Neural progenitor cell (in vitro differentiated cells): ENCODE measurements at regions not wholly inside any gene's neighbourhood (a gene's known extent, or its start where the extent isn't known, plus 50 kb on each side); places are given as distances from the start of the nearest gene placed in this dataset.
"Not testable (repeated sequence)": the region's sequence is repeated elsewhere in the genome, so short reads cannot be mapped to it uniquely, and the experiment has no call there.

Experiments used
- DNase-seq: peaks from one replicate; pipeline ENCODE4 v3.0.0-alpha.2; 2016; ENCODE audit warnings: low spot score
- H2AFZ ChIP-seq: fragments of 200-600 bp; sonication (generic); replicated peaks from 2 replicates; pipeline ENCODE4 v1.6.1; 2016; ENCODE audit warnings: antibody characterized with exemption
- H3F3A ChIP-seq: fragments of 200-600 bp; sonication (generic); 2 replicates; pipeline ENCODE4 v1.6.1; 2016; ENCODE audit warnings: antibody characterized with exemption, low read depth
- H3K27ac ChIP-seq: fragments of 200-600 bp; sonication (generic); 2 replicates; pipeline ENCODE4 v1.5.1; 2016; ENCODE audit warnings: mild to moderate bottlenecking
- H3K27me3 ChIP-seq: fragments of 200-600 bp; sonication (generic); 2 replicates; pipeline ENCODE4 v1.6.1; 2016; ENCODE audit warnings: mild to moderate bottlenecking, moderate library complexity
- H3K36me3 ChIP-seq: fragments of 200-600 bp; sonication (generic); 2 replicates; pipeline ENCODE4 v1.5.1; 2016
- H3K4me1 ChIP-seq: fragments of 200-600 bp; sonication (generic); 2 replicates; pipeline ENCODE4 v1.6.1; 2016; ENCODE audit warnings: mixed run types
- H3K4me2 ChIP-seq: fragments of 200-600 bp; sonication (generic); 2 replicates; pipeline ENCODE4 v1.6.1; 2016
- H3K4me3 ChIP-seq: fragments of 200-600 bp; sonication (generic); 2 replicates; pipeline ENCODE4 v1.5.1; 2016
- H3K79me2 ChIP-seq: fragments of 200-600 bp; sonication (generic); 2 replicates; pipeline ENCODE4 v1.6.1; 2016; ENCODE audit warnings: low read depth
- H3K9ac ChIP-seq: fragments of 200-600 bp; sonication (generic); 2 replicates; pipeline ENCODE4 v1.6.1; 2016
- H3K9me3 ChIP-seq: fragments of 200-600 bp; sonication (generic); 2 replicates; pipeline ENCODE4 v1.5.1; 2016; ENCODE audit warnings: low read depth
- H4K20me1 ChIP-seq: fragments of 200-600 bp; sonication (generic); 2 replicates; pipeline ENCODE4 v1.6.1; 2016; ENCODE audit warnings: low read depth
- H3K27ac Mint-ChIP-seq: 3 replicates; pipeline ENCODE4 v1.8.0; 2021; ENCODE audit warnings: mixed read lengths
- H3K27me3 Mint-ChIP-seq: 2 replicates; pipeline ENCODE4 v1.8.0; 2022; ENCODE audit warnings: low read depth, mild to moderate bottlenecking, inconsistent platforms, moderate library complexity, mixed read lengths; ENCODE audit not compliant: insufficient read depth
- H3K36me3 Mint-ChIP-seq: 3 replicates; pipeline ENCODE4 v1.8.0; 2021; ENCODE audit warnings: mixed read lengths
- H3K4me1 Mint-ChIP-seq: 3 replicates; pipeline ENCODE4 v1.8.0; 2021; ENCODE audit warnings: mixed read lengths
- H3K4me3 Mint-ChIP-seq: 3 replicates; pipeline ENCODE4 v1.8.0; 2021; ENCODE audit warnings: mild to moderate bottlenecking, moderate library complexity, mixed read lengths
- H3K9me3 Mint-ChIP-seq: 3 replicates; pipeline ENCODE4 v1.8.0; 2020; ENCODE audit warnings: mixed read lengths
- EZH2 ChIP-seq: fragments of 200-600 bp; sonication (generic); IDR thresholded peaks from 2 replicates; pipeline ENCODE4 v1.6.1; 2017; ENCODE audit warnings: antibody characterized with exemption, mild to moderate bottlenecking, moderate library complexity
- EZH2phosphoT487 ChIP-seq: fragments of 200-600 bp; sonication (generic); IDR thresholded peaks from 2 replicates; pipeline ENCODE4 v1.6.1; 2017; ENCODE audit warnings: antibody characterized with exemption
- TF ChIP-seq, protein P1 (sequence below): fragments of 200-600 bp; sonication (generic); IDR thresholded peaks from 2 replicates; pipeline ENCODE4 v1.5.1; 2017; ENCODE audit warnings: antibody characterized with exemption, mild to moderate bottlenecking

DNA sequence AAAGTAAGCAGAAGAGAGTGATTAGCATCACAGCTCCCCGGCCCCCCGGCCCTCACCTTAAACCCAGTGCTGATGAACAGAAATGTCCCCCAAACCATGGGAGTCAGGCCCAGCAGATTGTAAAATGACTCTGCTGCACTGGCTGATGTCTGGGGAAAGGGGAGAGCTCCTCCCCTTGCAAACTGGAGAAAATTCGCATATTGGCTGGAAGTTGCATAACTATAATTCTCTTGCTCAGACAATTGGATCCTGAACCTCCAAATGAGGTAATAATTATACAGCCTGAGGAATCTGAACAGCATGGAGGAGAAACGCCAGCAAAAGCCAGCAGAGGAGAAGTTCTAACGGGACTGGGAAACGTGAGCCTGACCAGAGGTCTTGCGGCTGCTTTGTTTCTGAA is 109.7 kb downstream of the C16orf95 start:
- no peak overlapping the region for H3K4me2 ChIP-seq
- H3K79me2 ChIP-seq: no peaks in the 10 kb centered on the region
- H3K36me3 ChIP-seq: no peaks in the 10 kb centered on the region
- DNase-seq: no peak
- H3F3A ChIP-seq: no peaks in the 10 kb centered on the region
- no peak overlapping the region for H3K27ac ChIP-seq
- no peaks in the 10 kb centered on the region for H4K20me1 ChIP-seq
- no peaks in the 10 kb centered on the region for H3K4me1 ChIP-seq
- H2AFZ ChIP-seq: no peak overlapping the region
- no peaks in the 10 kb centered on the region for H3K9me3 ChIP-seq
- H3K27me3 ChIP-seq: no peaks in the 10 kb centered on the region
- H3K27ac Mint-ChIP-seq: no peak overlapping the region
- H3K36me3 Mint-ChIP-seq: no peaks in the 10 kb centered on the region
- H3K4me3 ChIP-seq: no peak overlapping the region
- TF ChIP-seq EZH2phosphoT487 (no peak), EZH2 (no peak)
- TF ChIP-seq, protein P1, sequence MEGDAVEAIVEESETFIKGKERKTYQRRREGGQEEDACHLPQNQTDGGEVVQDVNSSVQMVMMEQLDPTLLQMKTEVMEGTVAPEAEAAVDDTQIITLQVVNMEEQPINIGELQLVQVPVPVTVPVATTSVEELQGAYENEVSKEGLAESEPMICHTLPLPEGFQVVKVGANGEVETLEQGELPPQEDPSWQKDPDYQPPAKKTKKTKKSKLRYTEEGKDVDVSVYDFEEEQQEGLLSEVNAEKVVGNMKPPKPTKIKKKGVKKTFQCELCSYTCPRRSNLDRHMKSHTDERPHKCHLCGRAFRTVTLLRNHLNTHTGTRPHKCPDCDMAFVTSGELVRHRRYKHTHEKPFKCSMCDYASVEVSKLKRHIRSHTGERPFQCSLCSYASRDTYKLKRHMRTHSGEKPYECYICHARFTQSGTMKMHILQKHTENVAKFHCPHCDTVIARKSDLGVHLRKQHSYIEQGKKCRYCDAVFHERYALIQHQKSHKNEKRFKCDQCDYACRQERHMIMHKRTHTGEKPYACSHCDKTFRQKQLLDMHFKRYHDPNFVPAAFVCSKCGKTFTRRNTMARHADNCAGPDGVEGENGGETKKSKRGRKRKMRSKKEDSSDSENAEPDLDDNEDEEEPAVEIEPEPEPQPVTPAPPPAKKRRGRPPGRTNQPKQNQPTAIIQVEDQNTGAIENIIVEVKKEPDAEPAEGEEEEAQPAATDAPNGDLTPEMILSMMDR: no peak
- H3K4me1 Mint-ChIP-seq: peaks cover 23% of the 10 kb centered on the region
- H3K4me3 Mint-ChIP-seq: no peak overlapping the region
- H3K27me3 Mint-ChIP-seq: no peaks in the 10 kb centered on the region
- no peak overlapping the region for H3K9ac ChIP-seq
- no peaks in the 10 kb centered on the region for H3K9me3 Mint-ChIP-seq

DNA sequence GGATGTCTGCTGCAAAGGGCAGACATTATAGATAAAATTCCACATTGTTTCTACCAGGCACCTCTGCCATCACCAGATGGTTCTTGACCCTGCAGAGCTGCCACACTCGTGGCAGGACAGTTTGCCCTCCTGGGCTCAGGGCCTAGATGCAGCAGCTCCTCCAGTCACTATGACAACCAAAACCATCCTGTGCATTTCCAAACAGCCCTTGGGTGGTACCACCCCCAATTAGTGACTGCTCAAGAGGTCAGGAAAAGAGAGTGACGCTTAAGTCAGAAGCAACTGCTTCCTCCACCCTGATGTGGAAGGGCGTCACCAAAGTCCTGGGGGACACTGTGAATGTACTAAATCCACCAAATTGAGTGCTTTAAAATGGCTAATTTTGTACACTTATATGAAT is 109.2 kb downstream of the C16orf95 start:
- DNase-seq: no peak
- Histone ChIP-seq H3K4me3 (no peak overlapping the region), H3K27me3 (no peaks in the 10 kb centered on the region), H3F3A (no peaks in the 10 kb centered on the region), H3K79me2 (no peaks in the 10 kb centered on the region), H3K4me2 (no peak overlapping the region), H3K9me3 (no peaks in the 10 kb centered on the region), H4K20me1 (no peaks in the 10 kb centered on the region), H2AFZ (no peak overlapping the region), H3K9ac (no peak overlapping the region), H3K4me1 (no peaks in the 10 kb centered on the region), H3K27ac (no peak overlapping the region), H3K36me3 (no peaks in the 10 kb centered on the region)
- Mint-ChIP-seq H3K27ac (no peak overlapping the region), H3K9me3 (no peaks in the 10 kb centered on the region), H3K4me3 (no peak overlapping the region), H3K4me1 (peaks cover 22% of the 10 kb centered on the region), H3K27me3 (no peaks in the 10 kb centered on the region), H3K36me3 (no peaks in the 10 kb centered on the region)
- TF ChIP-seq EZH2phosphoT487: no peak
- TF ChIP-seq, protein P1: no peak
- no peak for TF ChIP-seq EZH2

DNA sequence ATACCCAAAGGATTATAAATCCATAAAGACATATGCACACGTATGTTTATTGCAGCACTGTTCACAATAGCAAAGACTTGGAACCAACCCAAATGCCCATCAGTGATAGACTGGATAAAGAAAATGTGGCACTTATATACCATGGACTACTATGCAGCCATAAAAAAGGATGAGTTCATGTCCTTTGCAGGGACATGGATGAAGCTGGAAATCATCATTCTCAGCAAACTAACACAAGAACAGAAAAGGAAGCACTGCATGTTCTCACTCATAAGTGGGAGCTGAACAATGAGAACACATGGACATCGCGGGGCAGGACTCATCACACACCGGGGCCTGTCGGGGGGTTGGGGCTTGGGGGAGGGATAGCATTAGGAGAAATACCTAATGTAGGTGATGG is 108.2 kb downstream of the C16orf95 start:
- not testable (repeated sequence) for H3K27ac ChIP-seq, H3K4me2 ChIP-seq, H3K36me3 Mint-ChIP-seq, H3K4me3 Mint-ChIP-seq, H4K20me1 ChIP-seq, H3K36me3 ChIP-seq, H3K27me3 Mint-ChIP-seq, H3F3A ChIP-seq, H2AFZ ChIP-seq, H3K9me3 ChIP-seq, H3K9me3 Mint-ChIP-seq, H3K9ac ChIP-seq, H3K27me3 ChIP-seq, H3K4me1 ChIP-seq, H3K27ac Mint-ChIP-seq, DNase-seq, H3K79me2 ChIP-seq, H3K4me3 ChIP-seq
- peaks cover 19% of the 10 kb centered on the region for H3K4me1 Mint-ChIP-seq

DNA sequence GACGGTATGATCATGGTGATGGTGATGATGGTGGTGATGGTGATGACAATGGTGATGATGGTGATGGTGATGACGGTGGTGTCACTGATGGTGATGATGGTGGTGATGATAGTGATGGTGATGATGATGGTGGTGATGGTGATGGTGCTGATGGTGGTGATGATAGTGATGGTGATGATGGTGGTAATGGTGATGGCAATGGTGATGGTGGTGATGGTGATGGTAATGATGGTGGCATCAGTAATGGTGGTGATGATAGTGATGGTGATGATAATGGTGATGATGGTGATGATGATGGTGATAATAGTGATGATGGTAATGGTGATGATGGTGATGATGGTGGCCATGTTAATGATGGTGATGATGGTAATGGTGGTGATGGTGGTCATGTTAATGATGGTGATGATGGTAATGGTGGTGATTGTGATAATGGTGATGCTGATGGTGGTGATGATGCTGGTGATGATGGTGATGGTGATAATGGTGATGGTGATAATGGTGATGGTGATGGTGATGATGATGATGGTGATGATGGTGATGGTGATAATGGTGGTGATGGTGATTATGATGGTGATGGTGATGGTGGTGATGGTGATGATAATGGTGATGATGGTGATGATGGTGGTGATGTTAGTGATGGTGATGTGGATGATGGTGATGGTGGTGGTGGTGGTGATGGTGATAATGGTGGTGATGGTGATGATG is 107.2 kb downstream of the C16orf95 start:
- H3K9ac ChIP-seq: no peak overlapping the region
- no peak for DNase-seq
- no peaks in the 10 kb centered on the region for H3K27me3 Mint-ChIP-seq
- H4K20me1 ChIP-seq: no peaks in the 10 kb centered on the region
- H3K36me3 ChIP-seq: no peaks in the 10 kb centered on the region
- no peak overlapping the region for H3K4me3 ChIP-seq
- no peaks in the 10 kb centered on the region for H3K9me3 Mint-ChIP-seq
- H3K79me2 ChIP-seq: no peaks in the 10 kb centered on the region
- no peak overlapping the region for H3K4me2 ChIP-seq
- no peak overlapping the region for H3K27ac ChIP-seq
- no peaks in the 10 kb centered on the region for H3K9me3 ChIP-seq
- H3F3A ChIP-seq: no peaks in the 10 kb centered on the region
- no peak overlapping the region for H3K27ac Mint-ChIP-seq
- no peak overlapping the region for H2AFZ ChIP-seq
- H3K4me3 Mint-ChIP-seq: no peak overlapping the region
- peaks cover 19% of the 10 kb centered on the region for H3K4me1 Mint-ChIP-seq
- no peaks in the 10 kb centered on the region for H3K36me3 Mint-ChIP-seq
- TF ChIP-seq EZH2phosphoT487 (no peak), EZH2 (no peak)
- TF ChIP-seq, protein P1: no peak
- no peaks in the 10 kb centered on the region for H3K27me3 ChIP-seq
- no peaks in the 10 kb centered on the region for H3K4me1 ChIP-seq
